ENCODE measurements at regions not wholly inside any gene's neighbourhood (a gene's known extent, or its start where the extent isn't known, plus 50 kb on each side); places are given as distances from the start of the nearest gene placed in this dataset.

DNA sequence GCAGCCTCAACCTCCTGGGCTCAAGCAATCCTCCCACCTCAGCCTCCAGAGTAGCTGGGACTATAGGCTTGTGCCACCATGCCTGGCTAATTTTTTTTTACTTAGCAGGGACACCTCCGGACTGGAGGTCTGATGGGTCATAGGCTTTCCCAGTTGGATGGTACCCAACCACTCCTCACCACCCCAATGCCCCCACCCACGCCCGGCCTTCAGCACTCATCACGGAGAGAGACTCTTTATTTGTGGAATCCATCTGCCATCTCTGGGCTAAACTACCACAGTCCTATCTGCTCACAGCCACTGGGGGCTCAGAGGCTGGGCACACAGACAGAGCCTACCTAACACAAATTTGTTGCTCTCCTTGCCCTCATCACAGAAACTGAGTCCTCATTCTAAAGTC, 58.3 kb upstream of the STXBP1 start:
- DNase-seq (ENCODE audit: insufficient read length, low spot score) (no peak), FAIRE-seq (no peak)
- no peak for TF ChIP-seq POLR2A (IDR thresholded peaks at IDR 0.05; ENCODE audit: low read depth, low read length)

DNA sequence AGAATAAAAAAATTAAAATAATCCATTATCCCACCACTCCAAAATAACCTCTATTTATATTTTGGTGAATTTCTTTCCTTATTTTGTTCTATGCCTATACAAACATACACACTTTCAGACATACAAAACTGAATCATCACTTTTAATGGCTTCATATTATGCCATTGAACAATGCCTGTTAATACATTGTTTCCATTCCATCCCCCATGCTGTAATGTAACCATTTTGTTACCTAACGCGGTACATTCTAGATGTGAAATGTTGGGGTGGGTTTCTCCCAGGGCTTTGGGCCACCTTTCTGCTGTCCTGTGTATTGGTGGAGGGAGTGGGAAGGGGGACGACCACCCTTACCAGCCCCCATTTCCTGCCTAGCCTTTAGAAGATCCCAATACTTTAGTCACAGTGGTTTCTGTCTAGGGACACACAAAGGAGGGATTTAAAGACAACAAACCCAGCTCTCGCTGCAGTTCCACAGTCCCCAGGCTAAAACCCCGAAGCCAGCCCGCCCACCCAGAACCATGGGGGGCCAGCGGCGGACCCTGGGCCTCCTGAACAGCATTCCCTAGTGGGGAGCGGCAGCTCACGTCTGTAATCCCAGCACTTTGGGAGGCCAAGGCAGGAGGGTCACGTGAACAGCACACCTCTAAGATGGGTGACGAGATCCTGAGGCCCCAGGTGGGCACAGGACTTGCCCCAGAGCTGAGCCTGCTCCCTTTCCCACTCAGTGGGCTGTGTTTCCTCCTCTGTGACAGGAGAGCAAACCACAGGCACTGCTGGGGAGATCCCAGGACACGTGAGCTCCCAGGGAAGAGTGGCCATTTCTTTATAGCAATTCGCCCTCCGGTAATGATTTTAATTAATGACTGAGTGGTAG, 56.9 kb upstream of the STXBP1 start:
- DNase-seq (ENCODE audit: insufficient read length, low spot score) (no peak), FAIRE-seq (no peak)
- TF ChIP-seq POLR2A (IDR thresholded peaks at IDR 0.05; ENCODE audit: low read depth, low read length) = no peak

DNA sequence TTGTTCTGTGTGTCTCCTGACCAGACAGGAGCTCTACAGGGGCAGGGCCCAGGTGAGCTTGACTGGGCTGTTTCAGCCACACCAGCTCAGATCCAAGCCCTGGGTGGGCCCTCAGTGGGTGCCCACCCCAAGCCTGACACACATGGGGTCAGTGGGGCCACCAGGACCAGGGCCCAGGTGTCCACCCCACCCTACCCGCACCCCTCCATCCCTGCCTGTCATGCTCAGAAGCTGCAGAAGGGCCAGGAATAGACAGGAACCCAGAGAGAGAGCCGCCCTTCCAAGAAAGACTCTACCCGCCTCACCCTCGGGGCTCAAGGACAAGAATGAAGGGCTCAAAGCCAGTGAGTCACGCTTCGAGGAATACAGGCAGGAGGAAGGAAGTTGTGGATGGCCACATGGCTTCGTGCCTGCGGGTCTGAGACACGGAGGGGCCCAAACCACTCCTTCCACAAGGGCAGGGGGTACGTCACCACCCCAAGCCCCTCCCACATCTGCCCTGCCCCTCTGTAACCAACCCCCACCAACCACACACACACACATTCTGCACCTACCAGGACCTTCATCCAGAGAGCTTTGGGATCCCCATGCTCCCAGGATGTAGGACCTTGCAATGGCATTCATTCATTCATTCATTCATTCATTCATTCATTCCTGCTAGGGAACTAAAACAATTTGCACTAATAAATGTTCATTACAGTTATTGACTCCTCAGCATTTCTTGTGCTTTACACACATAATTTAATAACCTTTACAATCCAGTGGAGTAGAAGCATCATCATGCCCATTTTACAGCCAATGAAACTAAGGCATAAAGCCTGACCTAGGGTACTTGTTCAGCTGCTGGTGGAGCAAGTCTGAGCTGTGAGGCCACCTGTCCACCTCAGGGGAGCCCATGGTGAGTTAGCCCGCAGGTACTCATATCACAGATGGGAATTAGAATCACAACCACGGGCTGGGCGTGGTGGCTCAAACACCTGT, 55.9 kb upstream of the STXBP1 start:
- no peak for TF ChIP-seq POLR2A (IDR thresholded peaks at IDR 0.05; ENCODE audit: low read depth, low read length)
- DNase-seq (ENCODE audit: insufficient read length, low spot score) (peak; percentile 98), FAIRE-seq (peak; percentile 92)

DNA sequence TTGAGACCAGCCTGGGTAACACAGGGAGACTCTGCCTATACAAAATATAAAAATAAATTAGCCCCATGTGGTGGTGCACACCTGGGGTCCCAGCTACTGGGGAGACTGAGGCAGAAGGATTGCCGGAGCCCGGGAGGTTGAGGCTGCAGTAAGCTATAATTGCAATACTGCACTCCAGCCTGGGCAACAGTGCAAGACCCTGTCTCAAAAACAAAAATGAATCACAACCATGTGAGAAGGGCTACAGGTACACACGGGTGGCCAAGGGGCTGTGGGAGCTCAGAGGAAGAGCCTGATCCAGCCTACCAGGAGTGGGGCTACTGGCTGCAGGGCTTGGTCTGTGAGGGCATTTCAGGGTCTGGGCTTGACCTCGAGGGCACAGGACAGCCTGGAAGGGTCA, 55.2 kb upstream of the STXBP1 start:
- no peak for FAIRE-seq

DNA sequence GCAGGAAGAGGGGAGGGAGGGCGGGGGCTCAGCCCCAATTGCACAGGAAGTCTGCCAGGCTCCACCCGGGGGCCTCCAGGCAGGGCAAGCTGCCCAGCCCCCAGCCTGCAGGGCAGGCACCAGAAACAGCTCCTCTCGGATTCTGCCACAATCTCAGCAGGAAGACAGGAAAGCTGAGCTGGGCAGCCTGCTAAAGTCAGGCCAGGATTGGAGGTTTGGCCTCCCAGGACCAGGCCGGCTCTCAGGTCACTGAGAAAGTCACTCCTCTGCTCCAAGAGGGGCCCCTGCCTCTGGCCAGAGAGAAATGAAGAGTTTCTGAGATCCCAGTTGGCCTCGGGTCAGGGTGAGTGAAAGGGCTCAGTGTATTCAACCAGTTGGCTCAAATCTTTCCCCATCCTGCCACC, 54.6 kb upstream of the STXBP1 start:
- TF ChIP-seq POLR2A (IDR thresholded peaks at IDR 0.05; ENCODE audit: low read depth, low read length) = no peak
- DNase-seq (ENCODE audit: insufficient read length, low spot score) (peak; percentile 79), FAIRE-seq (no peak)

More for the DNA sequence above, 55.2 kb upstream of the STXBP1 start:
- no peak for DNase-seq (ENCODE audit: insufficient read length, low spot score)
- no peak for TF ChIP-seq POLR2A (IDR thresholded peaks at IDR 0.05; ENCODE audit: low read depth, low read length)

DNA sequence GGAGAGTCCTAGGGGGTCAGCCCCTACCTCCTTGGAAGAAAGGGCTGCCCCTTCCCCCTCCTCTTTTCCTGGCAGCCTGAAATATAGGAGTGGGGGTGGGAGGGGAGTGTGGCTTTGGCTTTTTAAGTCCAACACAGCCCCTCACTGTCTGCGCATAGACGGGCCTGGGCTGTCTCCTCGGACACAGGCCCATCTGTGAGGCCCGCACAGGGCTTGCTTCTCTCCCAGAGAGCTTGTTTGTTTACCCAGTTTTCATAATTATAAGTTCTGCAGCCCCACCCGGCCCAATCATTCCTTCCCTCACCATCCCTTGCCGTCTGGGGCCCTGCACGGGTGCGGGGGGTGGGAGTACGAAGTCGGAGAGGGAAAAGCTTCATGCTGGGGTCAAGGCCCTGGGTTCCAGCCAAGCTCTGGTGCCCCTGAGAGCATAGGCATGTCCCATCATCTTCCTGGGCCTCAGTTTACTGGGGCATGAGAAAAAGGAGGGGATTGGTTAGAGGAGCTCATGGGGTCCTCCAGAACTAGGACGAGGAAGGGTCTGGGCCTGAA, 54.0 kb upstream of the STXBP1 start:
- no peak for TF ChIP-seq POLR2A (IDR thresholded peaks at IDR 0.05; ENCODE audit: low read depth, low read length)
- DNase-seq (ENCODE audit: insufficient read length, low spot score) (no peak), FAIRE-seq (no peak)

DNA sequence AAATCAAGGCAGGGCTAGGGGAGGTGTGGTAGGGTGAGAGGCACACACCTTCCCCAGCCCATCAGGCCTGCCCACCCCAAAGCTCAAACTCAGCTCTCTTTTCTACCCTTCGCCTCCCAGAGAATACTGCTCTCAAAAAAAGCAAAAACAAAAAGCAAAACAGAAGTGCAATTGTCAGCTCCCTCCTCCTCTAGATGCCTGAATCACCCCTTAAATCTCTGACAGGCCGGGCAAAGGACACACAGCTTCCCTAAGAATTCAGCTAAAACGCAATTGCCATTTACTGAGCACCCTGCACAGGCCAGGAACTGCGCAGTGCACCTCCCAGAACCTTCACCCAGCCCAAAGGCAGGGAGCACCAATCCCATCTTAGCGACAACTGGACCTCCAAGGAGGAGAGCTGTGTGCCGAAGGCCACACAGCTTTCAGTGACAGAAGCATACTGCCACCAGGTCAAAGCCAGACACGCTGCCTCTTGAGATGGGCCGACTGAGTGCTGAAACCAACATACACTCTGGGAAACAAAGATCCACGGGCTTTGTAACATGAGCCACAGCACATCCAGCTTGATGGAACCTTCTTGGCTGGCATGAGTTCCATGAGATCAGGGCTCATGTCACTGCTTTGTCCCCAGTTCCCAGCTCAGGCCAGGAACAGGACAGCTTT, 53.4 kb upstream of the STXBP1 start:
- FAIRE-seq (no peak), DNase-seq (ENCODE audit: insufficient read length, low spot score) (no peak)
- TF ChIP-seq POLR2A (IDR thresholded peaks at IDR 0.05; ENCODE audit: low read depth, low read length) = no peak

DNA sequence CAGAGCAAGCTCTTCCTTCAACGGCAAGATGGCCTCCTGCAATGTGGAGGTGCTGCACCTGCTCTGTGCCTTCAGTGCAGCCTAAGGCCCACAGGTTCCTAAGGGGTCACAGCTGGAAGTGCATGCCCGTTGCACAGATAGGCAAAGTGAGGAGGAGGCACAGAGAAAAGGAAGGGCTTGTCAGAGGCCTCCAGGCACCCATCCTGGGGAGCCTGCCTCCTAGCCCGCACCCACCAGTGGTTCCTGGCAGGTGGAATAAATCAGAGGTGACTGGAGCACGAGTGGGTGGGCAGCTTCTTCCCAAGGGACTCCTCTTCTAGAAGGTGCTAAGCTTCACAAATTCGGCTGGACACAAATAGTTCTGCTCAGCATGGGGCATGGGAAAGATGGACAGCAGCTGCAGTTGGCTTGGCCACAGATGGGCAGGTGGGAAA, 52.8 kb upstream of the STXBP1 start:
- no peak for DNase-seq (ENCODE audit: insufficient read length, low spot score)
- no peak for FAIRE-seq
- TF ChIP-seq POLR2A (IDR thresholded peaks at IDR 0.05; ENCODE audit: low read depth, low read length) = no peak

DNA sequence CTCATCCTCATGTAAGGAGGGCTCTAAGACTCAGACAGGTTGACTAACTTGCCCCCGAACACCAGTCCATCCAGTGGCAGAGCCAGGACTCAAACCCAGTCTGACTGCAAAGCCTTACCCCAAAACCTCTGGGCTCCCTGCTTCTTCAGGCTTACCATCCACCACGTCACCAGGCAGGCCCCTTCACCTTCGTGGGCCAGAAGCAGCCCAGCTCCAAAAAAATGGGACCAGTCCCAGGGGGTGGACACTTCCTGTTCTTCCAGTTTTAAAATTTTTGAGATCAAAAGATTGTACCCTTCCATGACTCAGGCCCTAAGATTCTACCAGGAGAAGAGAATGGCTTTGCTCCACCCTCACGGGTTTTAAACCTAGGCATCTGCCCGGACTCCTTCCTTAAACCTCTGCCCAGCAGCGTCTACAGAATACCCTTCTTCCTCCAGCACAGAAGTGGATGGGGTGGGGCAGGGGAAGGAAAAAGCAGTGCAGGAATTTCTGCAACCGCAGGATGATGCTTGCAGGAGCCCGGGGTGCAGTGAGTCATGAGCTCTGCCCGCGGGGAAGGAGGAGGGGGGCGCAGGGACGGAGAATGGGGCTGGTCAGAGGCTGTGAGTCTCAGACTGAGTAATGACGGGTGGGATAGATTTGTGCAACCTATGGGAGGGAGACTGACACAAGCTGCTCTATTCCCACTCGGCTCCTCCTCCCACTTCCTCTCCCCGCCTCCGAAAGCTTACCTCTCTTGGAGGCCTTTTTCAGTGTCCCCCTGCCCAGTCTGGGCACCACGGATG, 50.4 kb upstream of the STXBP1 start:
- peak; percentile 98 for DNase-seq (ENCODE audit: insufficient read length, low spot score)
- FAIRE-seq = peak; percentile 87

More for the DNA sequence above, 50.4 kb upstream of the STXBP1 start:
- TF ChIP-seq POLR2A (IDR thresholded peaks at IDR 0.05; ENCODE audit: low read depth, low read length) = no peak

All from H54 (cell line).